ENCODE measurements at regions not wholly inside any gene's neighbourhood (a gene's known extent, or its start where the extent isn't known, plus 50 kb on each side); places are given as distances from the start of the nearest gene placed in this dataset.

DNA sequence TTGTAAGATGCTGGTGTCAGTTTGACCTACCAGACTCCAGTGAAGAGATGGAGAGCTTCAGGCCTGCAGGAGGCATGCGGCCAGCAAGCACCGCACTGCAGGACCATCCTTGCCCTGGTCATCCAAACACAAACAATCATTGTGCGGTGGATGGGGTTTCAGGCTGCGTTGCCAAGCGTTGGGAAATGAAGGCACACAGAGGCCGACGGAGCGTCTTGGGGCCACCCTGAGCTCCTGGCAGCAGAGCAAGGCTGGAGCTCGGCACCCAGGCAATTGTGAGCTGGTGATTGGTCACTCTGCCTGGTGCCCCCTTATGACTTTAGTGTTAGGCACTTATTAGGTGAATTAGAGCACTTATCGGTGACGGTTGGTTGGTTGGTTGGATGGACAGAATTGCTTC lies 222.6 kb upstream of the RGMA start:
- TF ChIP-seq, protein P1, sequence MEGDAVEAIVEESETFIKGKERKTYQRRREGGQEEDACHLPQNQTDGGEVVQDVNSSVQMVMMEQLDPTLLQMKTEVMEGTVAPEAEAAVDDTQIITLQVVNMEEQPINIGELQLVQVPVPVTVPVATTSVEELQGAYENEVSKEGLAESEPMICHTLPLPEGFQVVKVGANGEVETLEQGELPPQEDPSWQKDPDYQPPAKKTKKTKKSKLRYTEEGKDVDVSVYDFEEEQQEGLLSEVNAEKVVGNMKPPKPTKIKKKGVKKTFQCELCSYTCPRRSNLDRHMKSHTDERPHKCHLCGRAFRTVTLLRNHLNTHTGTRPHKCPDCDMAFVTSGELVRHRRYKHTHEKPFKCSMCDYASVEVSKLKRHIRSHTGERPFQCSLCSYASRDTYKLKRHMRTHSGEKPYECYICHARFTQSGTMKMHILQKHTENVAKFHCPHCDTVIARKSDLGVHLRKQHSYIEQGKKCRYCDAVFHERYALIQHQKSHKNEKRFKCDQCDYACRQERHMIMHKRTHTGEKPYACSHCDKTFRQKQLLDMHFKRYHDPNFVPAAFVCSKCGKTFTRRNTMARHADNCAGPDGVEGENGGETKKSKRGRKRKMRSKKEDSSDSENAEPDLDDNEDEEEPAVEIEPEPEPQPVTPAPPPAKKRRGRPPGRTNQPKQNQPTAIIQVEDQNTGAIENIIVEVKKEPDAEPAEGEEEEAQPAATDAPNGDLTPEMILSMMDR (IDR thresholded peaks at IDR 0.05): no peak
- no peak for TF ChIP-seq POLR2AphosphoS5 (IDR thresholded peaks at IDR 0.05)
- TF ChIP-seq POLR2A (IDR thresholded peaks at IDR 0.05): no peak
